ENCODE measurements at regions not wholly inside any gene's neighbourhood (a gene's known extent, or its start where the extent isn't known, plus 50 kb on each side); places are given as distances from the start of the nearest gene placed in this dataset.

DNA sequence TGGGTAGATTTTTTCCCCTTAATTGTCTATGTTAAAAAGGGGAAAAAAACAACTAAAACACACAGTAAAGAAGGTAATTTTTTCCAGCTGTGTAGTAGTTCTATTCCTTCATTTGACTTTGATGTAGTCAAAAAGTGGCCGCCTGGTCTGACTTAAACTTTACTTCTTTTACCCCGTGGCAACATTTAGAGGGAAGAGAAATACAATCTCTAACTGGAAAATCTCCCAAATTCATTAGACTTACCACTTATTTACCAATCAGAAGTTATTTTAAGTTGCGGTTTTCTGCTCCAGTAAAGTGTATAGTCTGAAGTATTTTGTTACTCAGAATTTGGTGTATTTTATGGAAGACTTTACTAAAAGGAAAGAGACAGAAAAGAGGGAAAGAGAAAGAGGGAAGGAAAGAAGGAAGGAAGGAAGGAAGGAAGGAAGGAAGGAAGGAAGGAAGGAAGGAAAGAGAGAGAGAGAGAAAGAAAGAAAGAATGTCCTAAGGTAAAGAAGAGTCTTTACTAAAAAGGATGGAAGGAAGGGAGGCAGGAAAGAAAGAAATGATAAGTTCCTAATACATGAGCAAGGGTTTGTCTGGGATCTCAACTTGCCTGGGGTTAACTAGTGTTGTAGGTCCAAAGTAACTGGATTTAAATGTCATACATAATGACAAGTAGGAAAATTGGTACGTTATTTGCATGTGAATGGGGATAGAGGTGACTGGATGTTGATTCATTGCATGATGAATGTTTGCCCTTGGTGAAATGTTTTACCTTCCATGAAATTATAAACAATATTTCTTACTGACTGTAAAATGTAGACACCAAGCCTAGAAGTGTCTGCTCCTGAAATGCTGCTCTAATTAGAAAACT, 135.1 kb downstream of the SAMD5 start:
- Mint-ChIP-seq H3K9me3 (peaks cover 8% of the 10 kb centered on the region in 2 donors), H3K4me1 (no peaks in the 10 kb centered on the region), H3K27me3 (ENCODE audit: low read depth in 2 of 2) (no peaks in the 10 kb centered on the region), H3K27ac (no peak overlapping the region), H3K36me3 (no peaks in the 10 kb centered on the region), H3K4me3 (no peak overlapping the region)
- TF ChIP-seq CTCF (IDR thresholded peaks at IDR 0.05), result no peak
- ATAC-seq, result no peak
- no peaks in the 10 kb centered on the region for H3K36me3 ChIP-seq (ENCODE audit: control insufficient read depth, insufficient read depth, low read length)
- no peak overlapping the region for H3K27ac ChIP-seq (ENCODE audit: low read length)
- DNase-seq, result no peak
- H3K4me1 ChIP-seq (ENCODE audit: control insufficient read depth, insufficient read depth, low read length), result no peaks in the 10 kb centered on the region
- no peak overlapping the region for H3K4me3 ChIP-seq (ENCODE audit: low read length)
- WGBS (ENCODE audit: insufficient coverage), result 85% methylated on average over 4 of the region's 4 CpGs
- H3K27me3 ChIP-seq (ENCODE audit: control insufficient read depth, insufficient read depth, low read length), result no peaks in the 10 kb centered on the region
- H3K9me3 ChIP-seq (ENCODE audit: control insufficient read depth, insufficient read depth, low read length), result no peaks in the 10 kb centered on the region
- intact Hi-C loops (cut with micrococcal nuclease), result no loop called here

- 82% methylated on average over 1 of the region's 2 CpGs for WGBS (ENCODE audit: insufficient coverage)
Observed at GRCh38 chr6:147648916-147649315, 140.4 kb downstream of the SAMD5 start.

DNA sequence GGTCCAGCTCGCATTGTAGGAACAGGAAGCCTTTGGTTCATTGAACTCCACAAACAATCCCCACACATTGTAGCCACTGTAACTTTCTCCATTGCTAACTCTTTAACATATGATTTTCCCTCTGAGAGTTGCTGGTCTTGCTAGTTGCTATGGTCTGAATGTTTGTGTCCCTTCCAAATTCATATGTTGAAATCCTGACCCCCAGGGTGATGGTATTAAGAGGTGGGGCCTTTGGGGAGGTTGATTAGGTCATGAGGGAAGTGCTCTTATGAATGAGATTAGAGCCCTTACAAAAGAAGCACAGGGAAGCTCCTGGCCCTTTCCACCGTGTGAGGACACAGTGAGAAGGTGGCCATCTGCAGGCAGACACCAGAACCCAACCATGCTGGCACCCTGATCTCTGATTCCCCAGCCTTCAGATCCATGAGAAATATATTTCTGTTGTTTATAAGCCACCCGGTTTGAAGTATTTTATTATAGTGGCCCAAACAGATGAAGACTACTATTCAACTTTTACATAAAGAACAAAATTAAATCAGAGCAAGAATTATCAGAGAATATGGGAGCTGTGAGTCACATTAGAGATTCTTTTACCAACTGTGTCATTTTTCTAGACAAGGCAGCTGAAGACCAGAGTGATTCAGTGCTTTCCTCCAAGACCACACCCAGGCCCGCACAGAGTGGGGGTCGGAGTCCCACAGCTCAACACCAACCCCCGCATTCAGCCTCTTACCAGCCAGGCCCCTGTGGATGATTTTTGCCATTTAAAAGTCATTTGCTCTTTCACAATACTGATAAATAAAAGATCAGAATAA, 143.0 kb downstream of the SAMD5 start:
- 86% methylated on average over 5 of the region's 6 CpGs for WGBS (ENCODE audit: insufficient coverage)
- Histone ChIP-seq H3K27me3 (ENCODE audit: control insufficient read depth, insufficient read depth, low read length) (no peaks in the 10 kb centered on the region), H3K4me3 (ENCODE audit: low read length) (no peak overlapping the region), H3K36me3 (ENCODE audit: control insufficient read depth, insufficient read depth, low read length) (no peaks in the 10 kb centered on the region), H3K9me3 (ENCODE audit: control insufficient read depth, insufficient read depth, low read length) (no peaks in the 10 kb centered on the region), H3K27ac (ENCODE audit: low read length) (no peak overlapping the region), H3K4me1 (ENCODE audit: control insufficient read depth, insufficient read depth, low read length) (no peaks in the 10 kb centered on the region)
- DNase-seq (no peak), ATAC-seq (no peak)
- TF ChIP-seq CTCF (IDR thresholded peaks at IDR 0.05), result no peak
- Mint-ChIP-seq H3K36me3 (no peaks in the 10 kb centered on the region), H3K4me1 (no peaks in the 10 kb centered on the region), H3K9me3 (peaks cover 11% of the 10 kb centered on the region in 2 donors), H3K4me3 (no peak overlapping the region), H3K27me3 (ENCODE audit: low read depth in 2 of 2) (no peaks in the 10 kb centered on the region), H3K27ac (no peak overlapping the region)
- intact Hi-C loops (cut with micrococcal nuclease), result no loop called here

More at GRCh38 chr6:147648916-147649315, 140.4 kb downstream of the SAMD5 start:
- Mint-ChIP-seq H3K27ac (no peak overlapping the region), H3K4me1 (no peaks in the 10 kb centered on the region), H3K9me3 (peaks cover 11% of the 10 kb centered on the region in 2 donors), H3K36me3 (no peaks in the 10 kb centered on the region), H3K4me3 (no peak overlapping the region), H3K27me3 (ENCODE audit: low read depth in 2 of 2) (no peaks in the 10 kb centered on the region)
- intact Hi-C loops (cut with micrococcal nuclease), result no loop called here
- Histone ChIP-seq H3K9me3 (ENCODE audit: control insufficient read depth, insufficient read depth, low read length) (no peaks in the 10 kb centered on the region), H3K4me3 (ENCODE audit: low read length) (no peak overlapping the region), H3K4me1 (ENCODE audit: control insufficient read depth, insufficient read depth, low read length) (no peaks in the 10 kb centered on the region), H3K36me3 (ENCODE audit: control insufficient read depth, insufficient read depth, low read length) (no peaks in the 10 kb centered on the region), H3K27me3 (ENCODE audit: control insufficient read depth, insufficient read depth, low read length) (no peaks in the 10 kb centered on the region), H3K27ac (ENCODE audit: low read length) (no peak overlapping the region)
- no peak for TF ChIP-seq CTCF (IDR thresholded peaks at IDR 0.05)
- DNase-seq (no peak), ATAC-seq (no peak)
